GM12878 (cell line): ENCODE measurements at regions not wholly inside any gene's neighbourhood (a gene's known extent, or its start where the extent isn't known, plus 50 kb on each side); places are given as distances from the start of the nearest gene placed in this dataset.

Experiments used
- ATAC-seq: fragments of 200-7000 bp; cut with Tn5 transposase; 3 replicates; pipeline ENCODE4 v1.9.1; 2020; ENCODE audit warnings: mild to moderate bottlenecking, moderate library complexity
- BruUV-seq: library from RNA; stranded (reverse); fragments of 400-500 nt; replicated peaks from 2 replicates; lab custom pipeline; 2021; lab: Mats Ljungman, UMichigan
- CTCF ChIA-PET: fragments of 300-600 bp; sonication (Branson Sonifier 250); formaldehyde crosslinking; extraction: SDS; loops from one replicate; lab custom pipeline; 2021; ENCODE audit warnings: inconsistent platforms; lab: Yijun Ruan, JAX
- POLR2A ChIA-PET: fragments of 350-600 bp; formaldehyde crosslinking; extraction: SDS; loops from one replicate; lab custom pipeline; 2021; ENCODE audit warnings: inconsistent platforms; lab: Charles Lee
- RAD21 ChIA-PET: fragments of 300-600 bp; sonication (Branson Sonifier 250); formaldehyde crosslinking; loops from one replicate; lab custom pipeline; 2023; ENCODE audit warnings: antibody characterized with exemption; ENCODE audit not compliant: unreplicated experiment; lab: Charles Lee
- SMC1A ChIA-PET: fragments of 300-600 bp; sonication (Branson Sonifier 250); formaldehyde crosslinking; loops from one replicate; lab custom pipeline; 2023; ENCODE audit not compliant: unreplicated experiment, uncharacterized antibody; lab: Charles Lee
- DNase-seq: peaks from one replicate; pipeline ENCODE4 v3.0.0-alpha.2; 2011; ENCODE audit warnings: low read depth, low spot score
- FAIRE-seq: peaks from 3 replicates; lab custom pipeline; 2011; peaks lifted over from hg19 to GRCh38; lab: Jason Lieb, UNC
- H2AFZ ChIP-seq: 2 replicates; pipeline ENCODE4 v1.6.0; 2011; ENCODE audit warnings: low read depth, low read length, control low read depth; ENCODE audit not compliant: control insufficient read depth
- H3K27ac ChIP-seq: 2 replicates; pipeline ENCODE4 v1.5.1; 2011; ENCODE audit warnings: control low read depth; ENCODE audit not compliant: control insufficient read depth, insufficient read depth
- H3K27me3 ChIP-seq, 2 experiments: replicated peaks in 1 of 2; 2 replicates each; pipeline versions ENCODE4 v1.6.0 to v1.6.1; 2011; ENCODE audit warnings: low read length in 1 of 2; ENCODE audit not compliant: control insufficient read depth in 2 of 2, insufficient read depth in 2 of 2
- H3K36me3 ChIP-seq, 2 experiments: 2 replicates each; pipeline ENCODE4 v1.5.1; 2011; ENCODE audit warnings: low read length in 1 of 2; ENCODE audit not compliant: control insufficient read depth in 2 of 2, insufficient read depth in 2 of 2
- H3K4me1 ChIP-seq: 2 replicates; pipeline ENCODE4 v1.6.1; 2011; ENCODE audit warnings: mild to moderate bottlenecking, low read length, moderate library complexity, mixed read lengths; ENCODE audit not compliant: control insufficient read depth, insufficient read depth
- H3K4me2 ChIP-seq: 2 replicates; pipeline ENCODE4 v1.6.0; 2011; ENCODE audit warnings: control low read depth; ENCODE audit not compliant: control insufficient read depth, insufficient read depth
- H3K4me3 ChIP-seq: fragments of 200-600 bp; sonication (generic); 2 replicates; pipeline ENCODE4 v1.5.1; 2016
- H3K79me2 ChIP-seq: 2 replicates; pipeline ENCODE4 v1.6.0; 2011; ENCODE audit warnings: low read length; ENCODE audit not compliant: control insufficient read depth, insufficient read depth
- H3K9ac ChIP-seq: 2 replicates; pipeline ENCODE4 v1.8.0; 2011; ENCODE audit warnings: low read length, control low read depth, mixed read lengths; ENCODE audit not compliant: control insufficient read depth, insufficient read depth
- H3K9me3 ChIP-seq: replicated peaks from 3 replicates; pipeline ENCODE4 v1.5.1; 2011; ENCODE audit warnings: mild to moderate bottlenecking, low read length; ENCODE audit not compliant: control insufficient read depth, insufficient read depth
- H4K20me1 ChIP-seq: 2 replicates; pipeline ENCODE4 v1.6.0; 2011; ENCODE audit not compliant: control insufficient read depth, insufficient read depth
- EZH2 ChIP-seq: IDR thresholded peaks from 2 replicates; pipeline ENCODE4 v1.6.1; 2012; ENCODE audit warnings: low read depth, mild to moderate bottlenecking, control low read depth, inconsistent platforms, low read length, borderline replicate concordance; ENCODE audit not compliant: control insufficient read depth
- FOXM1 ChIP-seq: IDR thresholded peaks from 2 replicates; pipeline ENCODE4 v1.6.1; 2012; ENCODE audit warnings: low read depth, mild to moderate bottlenecking, inconsistent platforms, low read length, moderate library complexity
- MTA3 ChIP-seq: IDR thresholded peaks from 2 replicates; pipeline ENCODE4 v1.6.1; 2012; ENCODE audit warnings: low read length, inconsistent platforms, borderline replicate concordance
- NBN ChIP-seq: fragments of 450-650 bp; IDR thresholded peaks from 2 replicates; pipeline ENCODE4 v1.6.1; 2016
- PML ChIP-seq: IDR thresholded peaks from 2 replicates; pipeline ENCODE4 v1.6.1; 2012; ENCODE audit warnings: low read length, inconsistent platforms
- RBBP5 ChIP-seq: fragments of 200-600 bp; sonication (generic); conservative IDR thresholded peaks from 2 replicates; pipeline ENCODE4 v1.6.1; 2016
- RELA ChIP-seq: fragments of 450-650 bp; IDR thresholded peaks from 2 replicates; pipeline ENCODE4 v1.8.0; 2014; ENCODE audit warnings: borderline replicate concordance; ENCODE audit not compliant: partially characterized antibody
- SREBF2 ChIP-seq: IDR thresholded peaks from 2 replicates; pipeline ENCODE4 v1.6.1; 2012; ENCODE audit warnings: mild to moderate bottlenecking, low read length
- STAT1 ChIP-seq: fragments of 450-650 bp; conservative IDR thresholded peaks from 2 replicates; pipeline ENCODE4 v1.6.1; 2014; ENCODE audit warnings: antibody characterized with exemption, mild to moderate bottlenecking
- TAF1 ChIP-seq: IDR thresholded peaks from 2 replicates; pipeline ENCODE4 v1.6.1; 2011; ENCODE audit warnings: mild to moderate bottlenecking, low read depth, low read length, borderline replicate concordance
- TCF3 ChIP-seq: IDR thresholded peaks from 2 replicates; pipeline ENCODE4 v1.6.1; 2012; ENCODE audit warnings: low read depth, mild to moderate bottlenecking, low read length, borderline replicate concordance; ENCODE audit not compliant: insufficient read depth
- ZNF207 ChIP-seq: fragments of 450-650 bp; IDR thresholded peaks from 2 replicates; pipeline ENCODE4 v1.6.1; 2014; ENCODE audit warnings: antibody characterized with exemption, mild to moderate bottlenecking, borderline replicate concordance
- ZNF384 ChIP-seq: IDR thresholded peaks from 2 replicates; pipeline ENCODE4 v1.6.1; 2012; ENCODE audit warnings: low read depth, mild to moderate bottlenecking, low read length, improper control_type of control experiment, borderline replicate concordance
- WGBS: methylation state at CpG from one replicate; pipeline ENCODE4 v1.1.6; 2016; ENCODE audit warnings: low lambda C conversion rate; ENCODE audit not compliant: insufficient replicate concordance, insufficient coverage; ENCODE audit errors: missing lambda C conversion rate; 5-methylcytosine and 5-hydroxymethylcytosine counted together
- in situ Hi-C: fragments of 300-500 bp; cut with MboI; formaldehyde crosslinking; loops from 9 replicates; pipeline ENCODE4 v1.14.3; 2018; ENCODE audit warnings: mixed read lengths
- intact Hi-C: fragments of 100-400 bp; cut with micrococcal nuclease; formaldehyde crosslinking; loops from one replicate; pipeline ENCODE4 v1.14.2; 2022; ENCODE audit not compliant: unreplicated experiment
- TF ChIP-seq, protein P1 (sequence below): fragments of 450-650 bp; IDR thresholded peaks from 2 replicates; pipeline ENCODE4 v1.6.1; 2017; ENCODE audit warnings: mild to moderate bottlenecking, low read depth, inconsistent platforms; ENCODE audit not compliant: poor library complexity, severe bottlenecking
- TF ChIP-seq, protein P2 (sequence below), 3 experiments: IDR thresholded peaks in 2 of 3; conservative IDR thresholded peaks in 1 of 3; 2 replicates each; pipeline ENCODE4 v1.5.1; 2011; ENCODE audit warnings: low read depth in 3 of 3, low read length in 3 of 3, mild to moderate bottlenecking in 3 of 3, control low read depth in 2 of 3, moderate library complexity in 2 of 3, inconsistent platforms in 1 of 3, mixed read lengths in 1 of 3; ENCODE audit not compliant: control insufficient read depth in 2 of 3, insufficient read depth in 1 of 3; ENCODE audit errors: extremely low read depth in 1 of 3
- TF ChIP-seq, protein P3 (sequence below): fragments of 150-350 bp; IDR thresholded peaks from 2 replicates; pipeline ENCODE4 v1.6.1; 2016; ENCODE audit warnings: low read depth, low read length
- TF ChIP-seq, protein P4 (sequence below): IDR thresholded peaks from 2 replicates; pipeline ENCODE4 v1.6.1; 2011; ENCODE audit warnings: low read depth, mild to moderate bottlenecking, low read length, moderate library complexity, borderline replicate concordance; ENCODE audit errors: extremely low read depth

DNA sequence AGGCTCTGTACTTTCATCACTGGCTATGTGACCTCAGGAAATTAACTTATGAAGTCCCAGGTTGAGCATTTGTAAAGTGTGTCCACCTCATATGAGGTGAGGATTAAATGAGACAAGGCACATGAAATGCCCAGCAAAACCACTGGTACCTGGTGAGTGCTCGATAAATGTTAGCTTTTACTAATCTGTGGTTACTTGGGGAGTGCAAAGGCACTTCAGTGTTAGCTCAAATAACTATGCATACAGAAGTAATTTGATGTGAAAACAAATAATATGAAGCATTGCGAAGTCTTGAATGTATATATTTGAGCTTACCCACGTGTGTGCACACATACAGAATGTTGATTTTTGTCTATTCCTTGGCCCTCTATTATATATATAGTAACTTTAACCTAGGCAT lies 186.3 kb upstream of the TLL1 start:
- Histone ChIP-seq H3K9ac (no peak overlapping the region), H4K20me1 (no peaks in the 10 kb centered on the region), H3K79me2 (no peaks in the 10 kb centered on the region), H3K9me3 (no peaks in the 10 kb centered on the region), H3K27ac (no peak overlapping the region), H2AFZ (no peak overlapping the region), H3K27me3 (no peaks in the 10 kb centered on the region), H3K4me1 (no peaks in the 10 kb centered on the region), H3K4me2 (no peak overlapping the region), H3K4me3 (no peak overlapping the region), H3K36me3 (no peaks in the 10 kb centered on the region)
- RAD21 ChIA-PET = no interaction called here
- no TSS peak for BruUV-seq
- POLR2A ChIA-PET = no interaction called here
- 35% methylated on average over 3 of the region's 3 CpGs for WGBS
- intact Hi-C loops (no loop called here), in situ Hi-C loops (no loop called here)
- CTCF ChIA-PET = no interaction called here
- DNase-seq = no peak
- FAIRE-seq = no peak
- no peak for ATAC-seq
- SMC1A ChIA-PET = no interaction called here
- TF ChIP-seq, protein P1, sequence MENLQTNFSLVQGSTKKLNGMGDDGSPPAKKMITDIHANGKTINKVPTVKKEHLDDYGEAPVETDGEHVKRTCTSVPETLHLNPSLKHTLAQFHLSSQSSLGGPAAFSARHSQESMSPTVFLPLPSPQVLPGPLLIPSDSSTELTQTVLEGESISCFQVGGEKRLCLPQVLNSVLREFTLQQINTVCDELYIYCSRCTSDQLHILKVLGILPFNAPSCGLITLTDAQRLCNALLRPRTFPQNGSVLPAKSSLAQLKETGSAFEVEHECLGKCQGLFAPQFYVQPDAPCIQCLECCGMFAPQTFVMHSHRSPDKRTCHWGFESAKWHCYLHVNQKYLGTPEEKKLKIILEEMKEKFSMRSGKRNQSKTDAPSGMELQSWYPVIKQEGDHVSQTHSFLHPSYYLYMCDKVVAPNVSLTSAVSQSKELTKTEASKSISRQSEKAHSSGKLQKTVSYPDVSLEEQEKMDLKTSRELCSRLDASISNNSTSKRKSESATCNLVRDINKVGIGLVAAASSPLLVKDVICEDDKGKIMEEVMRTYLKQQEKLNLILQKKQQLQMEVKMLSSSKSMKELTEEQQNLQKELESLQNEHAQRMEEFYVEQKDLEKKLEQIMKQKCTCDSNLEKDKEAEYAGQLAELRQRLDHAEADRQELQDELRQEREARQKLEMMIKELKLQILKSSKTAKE = no peak
- no peak for TF ChIP-seq TAF1
- TF ChIP-seq, protein P2, sequence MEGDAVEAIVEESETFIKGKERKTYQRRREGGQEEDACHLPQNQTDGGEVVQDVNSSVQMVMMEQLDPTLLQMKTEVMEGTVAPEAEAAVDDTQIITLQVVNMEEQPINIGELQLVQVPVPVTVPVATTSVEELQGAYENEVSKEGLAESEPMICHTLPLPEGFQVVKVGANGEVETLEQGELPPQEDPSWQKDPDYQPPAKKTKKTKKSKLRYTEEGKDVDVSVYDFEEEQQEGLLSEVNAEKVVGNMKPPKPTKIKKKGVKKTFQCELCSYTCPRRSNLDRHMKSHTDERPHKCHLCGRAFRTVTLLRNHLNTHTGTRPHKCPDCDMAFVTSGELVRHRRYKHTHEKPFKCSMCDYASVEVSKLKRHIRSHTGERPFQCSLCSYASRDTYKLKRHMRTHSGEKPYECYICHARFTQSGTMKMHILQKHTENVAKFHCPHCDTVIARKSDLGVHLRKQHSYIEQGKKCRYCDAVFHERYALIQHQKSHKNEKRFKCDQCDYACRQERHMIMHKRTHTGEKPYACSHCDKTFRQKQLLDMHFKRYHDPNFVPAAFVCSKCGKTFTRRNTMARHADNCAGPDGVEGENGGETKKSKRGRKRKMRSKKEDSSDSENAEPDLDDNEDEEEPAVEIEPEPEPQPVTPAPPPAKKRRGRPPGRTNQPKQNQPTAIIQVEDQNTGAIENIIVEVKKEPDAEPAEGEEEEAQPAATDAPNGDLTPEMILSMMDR (IDR thresholded peaks at IDR 0.05 in 2 of 3, conservative IDR thresholded peaks at IDR 0.05 in 1 of 3; ENCODE audit: control insufficient read depth in 2 of 3, extremely low read depth in 1 of 3, insufficient read depth in 1 of 3, low read depth in 3 of 3, low read length in 3 of 3) = no peak
- TF ChIP-seq RELA = no peak
- no peak for TF ChIP-seq RBBP5
- no peak for TF ChIP-seq STAT1
- no peak for TF ChIP-seq ZNF207
- TF ChIP-seq EZH2 = no peak
- TF ChIP-seq PML = no peak
- TF ChIP-seq, protein P3, sequence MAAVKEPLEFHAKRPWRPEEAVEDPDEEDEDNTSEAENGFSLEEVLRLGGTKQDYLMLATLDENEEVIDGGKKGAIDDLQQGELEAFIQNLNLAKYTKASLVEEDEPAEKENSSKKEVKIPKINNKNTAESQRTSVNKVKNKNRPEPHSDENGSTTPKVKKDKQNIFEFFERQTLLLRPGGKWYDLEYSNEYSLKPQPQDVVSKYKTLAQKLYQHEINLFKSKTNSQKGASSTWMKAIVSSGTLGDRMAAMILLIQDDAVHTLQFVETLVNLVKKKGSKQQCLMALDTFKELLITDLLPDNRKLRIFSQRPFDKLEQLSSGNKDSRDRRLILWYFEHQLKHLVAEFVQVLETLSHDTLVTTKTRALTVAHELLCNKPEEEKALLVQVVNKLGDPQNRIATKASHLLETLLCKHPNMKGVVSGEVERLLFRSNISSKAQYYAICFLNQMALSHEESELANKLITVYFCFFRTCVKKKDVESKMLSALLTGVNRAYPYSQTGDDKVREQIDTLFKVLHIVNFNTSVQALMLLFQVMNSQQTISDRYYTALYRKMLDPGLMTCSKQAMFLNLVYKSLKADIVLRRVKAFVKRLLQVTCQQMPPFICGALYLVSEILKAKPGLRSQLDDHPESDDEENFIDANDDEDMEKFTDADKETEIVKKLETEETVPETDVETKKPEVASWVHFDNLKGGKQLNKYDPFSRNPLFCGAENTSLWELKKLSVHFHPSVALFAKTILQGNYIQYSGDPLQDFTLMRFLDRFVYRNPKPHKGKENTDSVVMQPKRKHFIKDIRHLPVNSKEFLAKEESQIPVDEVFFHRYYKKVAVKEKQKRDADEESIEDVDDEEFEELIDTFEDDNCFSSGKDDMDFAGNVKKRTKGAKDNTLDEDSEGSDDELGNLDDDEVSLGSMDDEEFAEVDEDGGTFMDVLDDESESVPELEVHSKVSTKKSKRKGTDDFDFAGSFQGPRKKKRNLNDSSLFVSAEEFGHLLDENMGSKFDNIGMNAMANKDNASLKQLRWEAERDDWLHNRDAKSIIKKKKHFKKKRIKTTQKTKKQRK = no peak
- no peak for TF ChIP-seq ZNF384
- TF ChIP-seq MTA3 = no peak
- TF ChIP-seq NBN = no peak
- no peak for TF ChIP-seq FOXM1
- TF ChIP-seq TCF3 = no peak
- TF ChIP-seq, protein P4, sequence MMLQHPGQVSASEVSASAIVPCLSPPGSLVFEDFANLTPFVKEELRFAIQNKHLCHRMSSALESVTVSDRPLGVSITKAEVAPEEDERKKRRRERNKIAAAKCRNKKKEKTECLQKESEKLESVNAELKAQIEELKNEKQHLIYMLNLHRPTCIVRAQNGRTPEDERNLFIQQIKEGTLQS = no peak
- TF ChIP-seq SREBF2 = no peak
